Keratinocyte (primary cell): ENCODE measurements at regions not wholly inside any gene's neighbourhood (a gene's known extent, or its start where the extent isn't known, plus 50 kb on each side); places are given as distances from the start of the nearest gene placed in this dataset.
"Not testable (repeated sequence)": the region's sequence is repeated elsewhere in the genome, so short reads cannot be mapped to it uniquely, and the experiment has no call there.

Experiments used
- CTCF ChIP-seq, 3 experiments: IDR thresholded peaks in 1 of 3; conservative IDR thresholded peaks in 1 of 3; optimal IDR thresholded peaks in 1 of 3; 2 replicates in 2 of 3; 3 replicates in 1 of 3; pipeline versions ENCODE3 to v1.5.1; 2011; ENCODE audit warnings: low read length in 3 of 3, mild to moderate bottlenecking in 3 of 3, moderate library complexity in 2 of 3, control low read depth in 1 of 3, inconsistent platforms in 1 of 3; ENCODE audit not compliant: insufficient read depth in 2 of 3; ENCODE audit errors: extremely low read depth in 1 of 3
- EZH2 ChIP-seq: IDR thresholded peaks from one replicate; pipeline ENCODE4 v1.6.1; 2012; ENCODE audit warnings: inconsistent platforms, mild to moderate bottlenecking, low read length, moderate library complexity

GRCh38 chr7:76918619-76919018 is 113.5 kb downstream of the SPDYE17 start:
- TF ChIP-seq EZH2; CTCF (optimal IDR thresholded peaks at IDR 0.05 in 1 of 3, IDR thresholded peaks at IDR 0.05 in 1 of 3, conservative IDR thresholded peaks at IDR 0.05 in 1 of 3; ENCODE audit: extremely low read depth in 1 of 3, insufficient read depth in 2 of 3, low read length in 3 of 3): not testable (repeated sequence)
